GM19023 (cell line): ENCODE measurements at regions not wholly inside any gene's neighbourhood (a gene's known extent, or its start where the extent isn't known, plus 50 kb on each side); places are given as distances from the start of the nearest gene placed in this dataset.
"Not testable (repeated sequence)": the region's sequence is repeated elsewhere in the genome, so short reads cannot be mapped to it uniquely, and the experiment has no call there.

Source experiments
- ATAC-seq: cut with Tn5 transposase; IDR thresholded peaks from one replicate; pipeline ENCODE4 v1.9.1; 2021; ENCODE audit warnings: mild to moderate bottlenecking, moderate library complexity; ENCODE audit not compliant: unreplicated experiment

DNA sequence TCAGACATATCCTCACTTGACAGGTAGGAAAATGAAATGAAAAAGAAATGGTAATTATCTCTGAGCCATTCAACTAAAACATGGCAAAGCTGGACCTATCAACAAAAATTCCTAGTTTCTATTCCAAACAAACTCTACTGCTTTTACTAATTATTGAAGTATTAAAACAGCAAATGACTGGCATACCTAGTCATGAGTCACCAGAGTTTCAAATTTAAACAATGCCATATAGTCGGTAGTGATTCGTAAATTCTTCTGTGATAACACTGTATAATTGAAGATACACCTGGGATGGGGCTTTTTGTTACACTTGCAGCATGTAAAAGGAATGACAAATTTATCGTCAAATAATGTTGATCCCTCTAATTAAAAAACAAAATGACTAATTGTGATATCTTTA, 153.1 kb upstream of the THUMPD2 start:
- no peak for ATAC-seq

DNA sequence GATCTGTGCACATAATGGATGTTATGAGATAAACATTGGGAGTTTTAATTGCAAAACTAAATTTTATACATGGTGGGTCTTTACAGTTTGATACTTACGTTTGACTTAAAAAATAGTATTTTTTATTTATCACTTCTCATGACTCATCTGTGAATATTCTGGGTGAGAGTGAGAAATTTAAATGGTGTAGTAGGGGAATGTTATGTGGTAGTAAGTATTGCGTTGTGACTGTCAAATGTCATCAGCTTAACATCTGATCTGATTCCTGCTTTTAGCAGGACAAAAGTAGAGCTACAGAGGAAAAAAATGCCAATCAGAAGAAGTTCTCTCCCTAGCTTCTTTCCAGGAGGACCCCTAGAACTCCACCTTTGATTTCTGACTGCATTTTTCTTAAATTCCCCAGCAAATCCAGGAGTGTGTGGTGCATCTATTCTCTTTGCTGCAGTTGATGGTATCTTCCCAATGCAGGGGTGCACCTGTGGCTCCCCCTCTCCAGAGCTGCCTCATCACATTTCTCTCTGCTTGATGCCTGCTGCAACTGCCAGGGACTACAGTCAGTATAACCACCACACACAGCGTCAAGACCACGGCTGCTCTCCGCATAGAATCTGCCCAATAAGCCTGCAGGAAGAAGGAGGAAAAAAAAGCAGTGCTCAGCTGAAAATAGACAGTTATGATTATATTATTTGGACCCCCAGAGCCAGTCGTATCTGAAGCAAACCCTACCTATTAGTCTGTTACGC, 151.3 kb upstream of the THUMPD2 start:
- no peak for ATAC-seq

DNA sequence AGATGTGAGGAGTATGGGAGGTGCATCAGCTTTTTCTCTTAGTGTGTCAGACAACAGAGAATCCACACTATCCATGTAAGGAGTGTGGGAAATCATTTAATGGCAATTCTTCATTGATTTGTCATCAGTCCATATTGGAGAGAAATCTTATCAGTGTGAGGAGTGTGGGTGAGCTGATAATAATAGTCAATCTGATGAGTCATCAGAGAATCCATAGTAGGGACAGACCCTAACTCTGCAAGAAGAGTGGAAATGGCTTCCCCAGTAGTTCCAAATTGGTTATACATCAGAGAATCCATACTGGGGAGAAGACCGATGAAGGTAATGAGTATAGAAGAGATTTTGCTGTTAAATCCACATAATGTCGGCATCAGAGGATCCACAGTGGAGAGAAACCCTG, 150.5 kb upstream of the THUMPD2 start:
- ATAC-seq: no peak

DNA sequence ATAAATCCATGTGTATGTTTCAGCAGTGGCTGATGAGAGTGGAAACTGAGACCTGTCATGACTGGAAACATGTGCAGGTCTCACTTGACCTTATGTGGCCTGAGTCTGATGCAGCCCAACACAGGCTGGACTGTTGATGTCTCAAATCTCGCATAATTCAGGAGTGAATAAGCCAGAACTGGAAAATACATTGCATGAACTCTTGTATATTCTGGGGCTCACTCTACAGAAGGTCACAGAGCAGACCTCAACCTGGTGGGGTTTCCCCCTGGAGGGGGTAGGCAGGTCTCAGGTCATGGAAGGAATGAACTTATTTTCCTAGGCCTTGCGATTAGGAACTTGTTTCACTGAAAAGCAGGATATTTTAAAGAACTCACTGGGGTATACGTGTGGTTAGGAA, 146.3 kb upstream of the THUMPD2 start:
- ATAC-seq: no peak

DNA sequence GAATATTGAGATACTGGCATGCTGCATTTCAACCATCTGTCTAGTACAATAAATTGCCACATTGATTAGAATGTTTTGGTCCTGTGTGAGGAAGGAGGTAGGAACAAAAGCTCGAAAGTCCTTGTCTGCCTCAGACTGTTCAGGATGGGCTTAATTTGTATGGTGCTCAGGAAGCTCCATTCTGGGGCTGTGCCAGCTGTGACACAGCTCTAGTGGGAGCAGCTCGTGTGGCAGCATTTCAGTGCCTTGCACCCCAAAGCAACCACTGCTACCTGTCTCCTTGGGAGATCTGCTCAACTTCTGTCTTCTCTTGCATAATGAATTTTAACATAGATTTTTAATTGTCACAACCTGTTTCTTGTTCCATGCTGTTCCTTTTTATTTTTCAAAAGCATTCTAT, 144.4 kb upstream of the THUMPD2 start:
- no peak for ATAC-seq

DNA sequence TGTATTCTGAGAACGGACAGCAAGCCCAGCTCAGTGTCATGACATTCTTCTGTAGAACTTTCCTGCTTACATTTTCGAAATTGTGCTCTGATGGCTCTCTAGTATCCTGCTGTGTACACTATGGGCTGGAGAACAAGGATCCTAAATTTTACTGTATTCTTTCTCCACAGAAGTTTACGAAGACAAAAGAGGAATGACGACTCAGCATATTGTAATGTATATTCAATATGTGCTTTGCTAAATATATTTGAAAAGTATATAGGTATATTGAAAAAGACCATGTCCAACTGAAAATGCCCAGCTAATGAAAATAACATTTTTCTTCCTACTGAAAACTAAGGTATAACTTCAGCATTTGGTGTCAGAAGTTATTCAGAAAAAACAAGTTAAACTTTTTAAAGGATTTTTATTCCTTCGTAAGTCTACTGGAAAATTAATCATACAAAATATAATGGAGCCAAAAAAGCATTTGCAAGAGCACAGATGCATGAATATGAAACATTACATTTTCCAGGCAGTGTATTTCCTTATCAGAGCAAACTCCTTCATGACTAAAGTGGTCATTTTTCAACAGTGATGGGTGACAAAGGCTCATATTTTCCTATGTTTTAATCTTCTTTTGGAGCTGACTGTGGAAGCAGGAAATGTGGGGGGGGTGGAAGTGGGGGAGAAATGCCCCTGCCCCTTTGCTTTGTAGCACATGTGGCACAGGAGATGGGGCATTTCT, 143.8 kb upstream of the THUMPD2 start:
- no peak for ATAC-seq

DNA sequence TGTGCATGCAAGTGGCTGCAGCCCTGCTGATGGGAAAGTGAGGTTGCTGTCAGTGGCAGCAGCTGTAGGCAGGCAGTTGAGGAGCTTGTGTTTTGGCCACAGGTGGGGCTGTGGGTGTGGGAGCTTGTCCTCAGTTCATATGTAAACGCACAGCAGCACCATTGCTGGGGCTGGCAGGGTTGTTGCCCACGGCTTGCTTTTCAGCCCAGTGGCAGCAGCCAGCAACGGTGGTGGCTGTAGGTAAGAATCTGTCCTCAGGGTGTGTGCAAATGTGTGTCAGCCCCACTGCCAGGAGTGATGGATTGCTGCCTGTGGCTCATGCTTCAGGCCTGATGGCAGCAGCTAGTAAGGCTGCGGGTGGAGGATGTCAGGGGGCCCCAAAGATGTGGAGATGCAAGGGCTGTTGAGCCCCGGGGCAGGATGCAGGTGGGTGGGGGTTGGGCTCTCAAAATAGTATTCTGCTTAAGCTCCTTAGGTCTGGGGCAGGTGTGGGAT, 141.3 kb upstream of the THUMPD2 start:
- ATAC-seq: no peak

DNA sequence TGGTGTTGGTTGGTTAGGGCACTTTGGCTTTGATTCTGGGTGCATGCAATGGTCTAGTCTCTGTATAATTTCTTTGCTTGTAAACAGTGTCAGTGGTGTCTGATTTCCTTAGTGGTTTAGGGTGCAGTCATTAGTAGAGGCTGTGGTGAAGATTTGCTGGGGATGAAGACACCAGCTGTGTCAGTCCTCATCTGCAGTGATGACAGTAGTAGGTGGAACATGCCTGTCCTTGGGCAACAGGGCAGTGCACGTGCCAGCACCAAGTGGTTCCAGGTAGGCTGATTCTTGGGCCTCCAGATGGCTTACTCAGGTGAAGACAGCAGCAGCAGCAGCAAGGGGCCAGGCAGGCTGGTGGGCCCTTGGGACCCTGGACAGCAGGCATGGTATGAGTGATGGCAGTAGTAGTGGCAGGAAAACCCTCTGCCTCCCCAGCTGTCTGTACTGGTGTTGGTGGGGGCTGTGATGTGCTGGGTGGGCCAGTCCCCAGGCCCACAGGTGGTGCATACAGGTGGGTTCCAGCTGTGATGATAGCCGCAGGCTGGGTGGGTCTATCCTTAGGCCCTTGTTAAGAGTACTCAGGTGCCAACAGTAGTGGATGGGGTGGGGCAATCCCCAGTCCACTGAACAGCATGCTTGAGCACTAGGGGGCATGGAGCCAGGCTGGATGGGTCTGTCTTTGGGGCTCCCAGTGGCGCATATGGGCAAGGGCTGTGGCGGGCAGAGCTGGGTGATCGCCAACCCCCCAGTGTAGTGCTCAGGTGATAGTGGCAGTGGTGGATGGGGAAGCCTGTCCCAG, 140.7 kb upstream of the THUMPD2 start:
- no peak for ATAC-seq

DNA sequence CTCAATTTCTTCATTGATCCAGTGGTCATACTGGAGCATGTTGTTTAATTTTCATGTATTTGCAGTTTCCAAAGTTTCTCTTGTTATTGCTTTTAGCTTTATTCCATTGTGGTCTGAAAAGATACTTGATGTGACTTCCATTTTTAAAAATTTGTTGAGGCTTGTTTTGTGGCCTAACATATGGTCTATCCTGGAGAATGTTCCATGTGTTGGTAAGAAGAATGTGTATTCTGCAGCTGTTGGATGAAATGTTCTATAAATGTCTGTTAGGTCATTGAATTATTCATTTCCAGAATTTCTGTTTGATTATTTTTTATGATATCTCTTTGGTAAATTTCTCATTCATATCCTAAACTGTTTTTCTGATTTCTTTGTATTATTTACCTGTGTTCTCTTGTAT, 139.8 kb upstream of the THUMPD2 start:
- ATAC-seq: no peak

DNA sequence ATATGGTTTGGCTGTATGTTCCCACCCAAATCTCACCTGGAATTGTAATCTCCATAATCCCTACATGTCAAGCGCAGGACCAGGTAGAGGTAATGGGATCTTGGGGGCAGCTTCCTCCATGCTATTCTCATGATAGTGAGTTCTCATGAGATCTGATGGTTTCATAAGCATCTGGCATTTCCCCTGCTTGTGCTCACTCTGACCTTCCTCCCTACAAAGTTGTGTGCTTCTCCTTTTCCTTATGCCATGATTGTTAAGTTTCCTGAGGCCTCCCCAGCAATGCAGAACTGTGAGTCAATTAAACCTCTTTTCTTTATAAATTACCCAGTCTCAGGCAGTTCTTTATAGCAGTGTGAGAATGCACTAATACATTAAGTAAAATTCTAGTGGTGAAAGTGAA, 138.3 kb upstream of the THUMPD2 start:
- not testable (repeated sequence) for ATAC-seq

DNA sequence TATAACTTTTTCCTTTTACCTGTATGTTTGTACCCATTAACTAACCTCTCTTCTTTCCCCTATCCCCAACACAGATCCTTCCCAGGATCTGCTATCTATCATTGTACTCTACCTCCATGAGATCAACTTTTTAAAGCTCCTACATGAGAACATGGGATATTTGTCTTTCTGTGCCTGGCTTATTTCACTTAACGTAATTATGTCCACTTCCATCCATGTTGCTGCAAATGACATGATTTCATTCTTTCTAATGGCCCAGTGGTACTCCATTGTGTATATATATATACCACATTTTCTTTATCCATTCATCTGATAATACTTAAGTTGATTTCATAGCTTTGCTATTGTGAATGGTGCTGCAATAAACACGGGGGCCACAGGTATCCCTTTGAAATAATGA, 135.9 kb upstream of the THUMPD2 start:
- no peak for ATAC-seq

DNA sequence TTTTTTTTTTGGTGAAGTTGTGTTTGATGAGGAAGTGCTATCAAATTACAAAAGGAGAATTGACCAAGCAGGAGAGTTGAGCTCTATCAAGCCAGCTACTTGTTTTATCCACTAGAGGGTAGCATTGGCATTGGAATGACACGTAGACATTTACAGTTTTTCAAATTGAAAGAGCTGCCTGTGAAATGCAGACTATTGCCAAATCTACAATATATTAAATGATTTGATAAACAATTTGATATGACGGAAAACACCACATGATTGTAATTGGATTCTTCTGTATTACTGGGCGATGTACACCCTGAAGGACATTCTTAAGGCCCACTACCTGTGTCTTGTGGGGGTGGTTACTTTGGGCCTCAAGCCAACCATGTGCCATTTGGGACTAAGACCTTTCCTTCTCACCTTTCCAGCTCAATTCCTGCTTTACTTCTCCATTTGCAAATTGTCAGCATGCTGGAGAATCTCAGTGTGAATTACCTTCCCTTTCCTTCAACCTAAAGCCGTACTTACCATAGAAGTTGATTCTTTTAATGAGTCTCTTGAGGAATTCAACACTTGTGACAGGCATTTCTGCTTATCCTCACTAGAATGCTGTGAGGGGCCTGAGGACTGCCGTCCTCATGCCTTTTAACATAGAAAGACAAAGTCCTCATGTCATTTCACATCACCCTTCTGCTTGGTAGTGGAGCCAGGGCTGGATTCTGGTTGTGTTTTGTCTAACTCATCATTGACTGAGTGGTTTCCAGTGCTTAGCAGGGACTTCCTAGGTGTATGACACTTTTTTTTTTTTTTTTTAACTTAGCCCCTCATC, 134.8 kb upstream of the THUMPD2 start:
- peak; percentile 66 for ATAC-seq

DNA sequence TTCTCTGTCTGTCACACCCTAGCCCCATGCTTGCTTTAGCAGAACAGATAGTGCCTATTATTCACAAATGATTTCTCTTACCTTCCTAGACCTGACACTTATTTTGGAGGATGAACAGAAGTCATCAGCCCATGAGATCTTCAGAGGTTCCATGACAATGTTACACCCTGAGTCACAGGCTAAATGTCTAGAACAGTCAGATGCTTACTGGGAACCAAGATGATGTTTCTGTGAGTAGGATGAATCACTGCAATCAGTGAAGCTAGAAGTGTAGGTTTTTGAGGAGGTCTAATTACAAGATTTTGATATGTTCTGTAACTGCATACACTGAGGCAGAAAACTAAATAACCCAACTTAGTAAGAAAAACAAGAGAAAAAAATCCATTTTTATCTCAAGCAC, 123.0 kb upstream of the THUMPD2 start:
- no peak for ATAC-seq

DNA sequence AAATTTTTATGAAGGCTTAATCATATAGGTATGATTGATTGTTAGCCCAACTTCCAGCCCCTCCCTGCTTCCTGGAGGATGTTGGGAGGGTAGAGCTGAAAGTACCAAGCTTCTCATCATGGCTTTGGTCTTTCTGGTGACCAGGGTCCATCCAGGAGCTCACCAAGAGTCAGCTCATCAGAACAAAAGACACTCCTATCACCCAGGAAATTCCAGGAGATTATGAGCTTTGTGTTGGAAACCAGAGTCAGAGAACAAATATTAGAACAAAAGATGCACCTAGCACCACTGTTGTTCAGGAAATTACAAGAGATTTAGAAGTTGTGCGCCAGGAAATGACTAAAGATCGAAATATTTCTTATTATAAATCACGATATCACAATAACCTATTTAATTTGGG, 119.9 kb upstream of the THUMPD2 start:
- ATAC-seq: no peak

DNA sequence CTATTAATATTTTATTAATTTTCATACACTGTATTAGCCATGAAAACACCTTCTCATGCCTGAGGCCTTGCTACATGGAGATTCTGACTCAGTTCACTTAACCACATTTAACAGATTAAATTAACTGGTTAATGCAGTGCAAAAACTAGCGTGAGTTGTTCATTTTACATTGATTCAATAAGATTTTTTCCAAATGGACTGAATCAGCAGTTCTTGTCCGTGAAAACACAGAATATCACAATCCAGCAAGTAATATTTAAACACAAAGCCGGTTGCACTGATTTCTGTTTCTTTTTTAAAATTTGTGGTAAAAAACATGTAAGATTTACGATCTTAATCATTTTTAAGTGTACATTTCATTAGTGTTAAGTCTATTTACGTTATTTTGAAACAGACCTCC, 118.2 kb upstream of the THUMPD2 start:
- ATAC-seq: no peak

DNA sequence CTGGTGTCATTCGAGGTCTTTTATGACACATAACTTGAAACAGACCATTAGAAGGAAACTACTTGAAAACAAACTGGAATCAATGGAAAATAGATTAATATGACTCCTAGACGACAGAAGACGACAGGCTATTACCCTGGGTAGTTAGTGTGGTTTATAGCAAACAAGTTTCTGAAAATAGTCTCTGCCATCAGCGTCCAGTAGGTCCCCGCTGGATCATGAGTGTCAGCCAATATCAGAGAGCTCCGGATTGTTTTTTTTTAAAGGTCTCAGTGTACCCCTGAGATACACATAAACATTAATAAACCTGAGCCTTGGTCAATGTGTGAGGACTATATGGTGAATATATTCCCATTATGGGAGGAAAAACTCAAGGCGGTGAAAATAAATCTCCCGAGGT, 115.0 kb upstream of the THUMPD2 start:
- no peak for ATAC-seq

DNA sequence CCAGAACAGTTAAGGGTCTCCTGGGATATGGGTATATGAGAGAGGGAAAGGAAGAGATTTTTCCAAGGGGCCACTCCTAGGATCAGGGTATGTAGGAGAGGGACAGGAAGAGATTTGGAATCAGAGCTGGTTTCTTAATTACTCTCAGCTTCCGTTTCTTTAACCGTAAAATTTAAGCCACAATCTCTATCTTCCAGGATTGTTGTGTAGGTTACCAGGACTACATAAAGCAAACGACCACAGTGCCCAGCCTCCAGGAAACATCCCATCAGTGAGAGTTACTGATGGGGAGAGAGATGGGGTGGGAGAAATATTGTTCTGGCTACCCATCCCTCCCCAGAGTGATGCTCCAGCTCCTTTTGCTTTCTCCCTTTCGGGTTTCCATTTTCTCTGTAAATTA, 114.6 kb upstream of the THUMPD2 start:
- ATAC-seq: no peak

DNA sequence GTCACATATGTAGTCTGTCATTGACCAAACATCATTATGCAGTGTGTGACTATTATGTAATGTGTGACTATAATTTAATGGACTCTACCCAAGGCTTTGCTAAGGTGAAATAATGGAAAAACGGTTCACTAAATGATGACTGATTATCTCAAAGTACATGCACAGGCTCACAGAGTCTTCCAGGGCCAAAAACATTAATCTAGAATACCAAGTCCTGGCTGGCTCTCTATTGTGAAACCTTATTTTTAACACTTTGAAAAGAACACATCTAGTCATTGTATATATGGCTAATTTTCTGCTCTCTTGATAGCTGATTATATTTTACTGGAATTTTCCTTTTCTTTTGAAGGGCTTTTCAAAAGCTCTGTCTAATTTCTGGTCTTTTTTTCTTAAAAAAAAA, 102.9 kb upstream of the THUMPD2 start:
- ATAC-seq: no peak

DNA sequence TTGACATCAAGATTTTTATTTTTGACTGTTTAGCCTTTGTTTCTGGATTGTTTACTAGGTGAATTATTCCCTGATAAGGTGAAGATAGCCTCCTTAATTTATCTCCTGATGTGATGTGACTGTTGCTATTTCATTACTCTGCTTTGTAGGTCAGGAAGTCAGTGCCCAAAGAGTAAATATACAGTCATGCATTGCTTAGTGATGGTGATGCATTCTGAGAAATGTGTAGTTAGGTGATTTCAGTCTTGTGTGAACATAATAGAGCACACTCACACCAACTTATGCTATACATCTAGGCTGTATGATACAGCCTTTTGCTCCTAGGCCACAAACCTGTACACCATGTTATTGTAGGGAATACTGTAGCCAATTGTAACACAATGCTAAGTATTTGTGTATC, 102.4 kb upstream of the THUMPD2 start:
- no peak for ATAC-seq

DNA sequence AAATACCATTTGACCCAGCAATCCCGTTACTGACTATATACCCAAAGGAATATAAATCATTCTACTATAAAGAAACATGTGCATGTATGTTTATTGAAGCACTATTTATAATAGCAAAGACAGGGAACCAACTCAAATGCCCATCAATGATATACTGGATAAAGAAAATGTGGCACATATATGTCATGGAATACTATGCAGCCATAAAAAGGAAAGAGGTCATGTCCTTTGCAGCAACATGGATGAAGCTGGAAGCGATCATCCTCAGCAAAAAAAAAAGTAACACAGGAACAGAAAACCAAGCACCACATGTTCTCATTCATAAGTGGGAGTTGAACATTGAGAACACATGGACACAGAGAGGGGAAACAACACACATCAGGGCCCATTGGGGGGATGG, 99.9 kb upstream of the THUMPD2 start:
- not testable (repeated sequence) for ATAC-seq

DNA sequence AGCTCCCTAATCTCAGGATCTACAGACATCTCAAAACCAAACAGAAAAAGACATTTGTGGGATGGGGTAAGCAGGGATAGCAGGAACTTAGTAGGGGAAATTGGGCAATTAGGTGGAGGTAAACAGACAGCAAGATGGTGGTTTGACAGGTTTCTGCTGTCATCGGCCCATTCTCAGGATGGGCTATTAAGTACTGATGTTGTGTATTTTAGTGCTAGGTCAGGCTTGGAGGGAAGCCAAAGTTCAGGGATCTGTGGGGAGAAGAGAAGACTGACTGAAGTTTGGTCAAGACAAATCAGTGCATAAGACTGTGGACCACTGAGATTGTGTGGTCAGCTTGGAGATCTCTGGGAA, 96.8 kb upstream of the THUMPD2 start:
- no peak for ATAC-seq
